Astrocyte (in vitro differentiated cells and primary cell): ENCODE measurements at regions not wholly inside any gene's neighbourhood (a gene's known extent, or its start where the extent isn't known, plus 50 kb on each side); places are given as distances from the start of the nearest gene placed in this dataset.

Experiments used
- DNase-seq: peaks from one replicate; pipeline ENCODE4 v3.0.0-alpha.2; 2010; ENCODE audit warnings: low read depth
- FAIRE-seq: peaks from 2 replicates; lab custom pipeline; 2011; peaks lifted over from hg19 to GRCh38; lab: Jason Lieb, UNC
- H2AFZ ChIP-seq: 2 replicates; pipeline ENCODE4 v1.6.0; 2012; ENCODE audit warnings: low read depth, low read length, inconsistent platforms
- H3K27ac ChIP-seq: 2 replicates; pipeline ENCODE4 v1.5.1; 2011; ENCODE audit warnings: low read depth, low read length, inconsistent platforms
- H3K27me3 ChIP-seq: 2 replicates; pipeline ENCODE4 v1.6.0; 2011; ENCODE audit warnings: low read length, inconsistent platforms; ENCODE audit not compliant: insufficient read depth
- H3K36me3 ChIP-seq: 2 replicates; pipeline ENCODE4 v1.5.1; 2011; ENCODE audit warnings: low read length, inconsistent platforms; ENCODE audit not compliant: insufficient read depth
- H3K4me1 ChIP-seq: 2 replicates; pipeline ENCODE4 v1.5.1; 2011; ENCODE audit warnings: low read length, inconsistent platforms; ENCODE audit not compliant: insufficient read depth
- H3K4me2 ChIP-seq: 2 replicates; pipeline ENCODE4 v1.6.0; 2012; ENCODE audit warnings: low read length, inconsistent platforms
- H3K4me3 ChIP-seq: 2 replicates; pipeline ENCODE4 v1.5.1; 2011; ENCODE audit warnings: low read depth, mild to moderate bottlenecking, low read length, inconsistent platforms; ENCODE audit not compliant: insufficient read depth
- H3K79me2 ChIP-seq: 2 replicates; pipeline ENCODE4 v1.6.0; 2012; ENCODE audit warnings: mild to moderate bottlenecking, low read length, inconsistent platforms; ENCODE audit not compliant: insufficient read depth
- H3K9ac ChIP-seq: 2 replicates; pipeline ENCODE4 v1.6.0; 2012; ENCODE audit warnings: mild to moderate bottlenecking, low read length, inconsistent platforms
- H3K9me3 ChIP-seq: 2 replicates; pipeline ENCODE4 v1.5.1; 2012; ENCODE audit warnings: low read depth, mild to moderate bottlenecking, low read length, inconsistent platforms; ENCODE audit not compliant: insufficient read depth
- H4K20me1 ChIP-seq: 2 replicates; pipeline ENCODE4 v1.6.0; 2012; ENCODE audit warnings: low read length, inconsistent platforms; ENCODE audit not compliant: insufficient read depth
- H3K27ac Mint-ChIP-seq: one replicate; pipeline ENCODE4 v1.8.0; 2021; ENCODE audit warnings: mild to moderate bottlenecking, mixed read lengths; ENCODE audit not compliant: unreplicated experiment
- H3K27me3 Mint-ChIP-seq: one replicate; pipeline ENCODE4 v1.8.0; 2021; ENCODE audit warnings: low read depth, mixed read lengths; ENCODE audit not compliant: unreplicated experiment
- H3K36me3 Mint-ChIP-seq: one replicate; pipeline ENCODE4 v1.8.0; 2021; ENCODE audit warnings: low read depth, mixed read lengths; ENCODE audit not compliant: unreplicated experiment
- H3K4me1 Mint-ChIP-seq: one replicate; pipeline ENCODE4 v1.8.0; 2021; ENCODE audit warnings: low read depth, mixed read lengths; ENCODE audit not compliant: unreplicated experiment
- H3K4me3 Mint-ChIP-seq: one replicate; pipeline ENCODE4 v1.8.0; 2021; ENCODE audit warnings: mild to moderate bottlenecking, moderate library complexity, mixed read lengths; ENCODE audit not compliant: unreplicated experiment
- H3K9me3 Mint-ChIP-seq: one replicate; pipeline ENCODE4 v1.8.0; 2021; ENCODE audit warnings: mild to moderate bottlenecking, mixed read lengths; ENCODE audit not compliant: unreplicated experiment
- EZH2 ChIP-seq: IDR thresholded peaks from 2 replicates; pipeline ENCODE4 v1.6.1; 2012; ENCODE audit warnings: mild to moderate bottlenecking, low read length, inconsistent platforms; ENCODE audit not compliant: insufficient read depth
- TF ChIP-seq, protein P1 (sequence below): IDR thresholded peaks from 2 replicates; pipeline ENCODE4 v1.5.1; 2011; ENCODE audit warnings: low read depth, mild to moderate bottlenecking, inconsistent platforms, low read length, moderate library complexity; ENCODE audit not compliant: insufficient read depth

DNA sequence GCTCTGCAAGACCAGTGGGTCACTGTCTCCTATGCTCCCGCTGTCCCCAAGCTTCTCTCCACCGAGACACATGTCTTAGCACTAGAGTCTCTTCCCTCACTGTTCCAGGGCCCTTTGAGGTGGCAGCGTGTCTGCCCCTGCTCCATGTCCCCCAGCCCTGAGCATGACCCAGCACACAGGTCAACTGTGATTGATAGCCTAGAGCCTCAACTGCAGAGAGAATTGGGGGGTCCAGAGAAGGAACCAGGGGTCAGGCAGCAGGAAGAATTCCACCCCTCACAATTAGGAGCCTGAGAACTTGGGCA, 54.6 kb upstream of the ODC1 start:
- no peak for DNase-seq
- Histone ChIP-seq H3K36me3 (no peaks in the 10 kb centered on the region), H3K9ac (no peak overlapping the region), H3K27ac (no peak overlapping the region), H3K79me2 (no peaks in the 10 kb centered on the region), H4K20me1 (no peaks in the 10 kb centered on the region), H2AFZ (no peak overlapping the region), H3K4me2 (no peak overlapping the region), H3K9me3 (no peaks in the 10 kb centered on the region), H3K4me1 (peaks cover 4% of the 10 kb centered on the region), H3K27me3 (peaks cover 6% of the 10 kb centered on the region), H3K4me3 (no peak overlapping the region)
- H3K36me3 Mint-ChIP-seq, result peaks cover 3% of the 10 kb centered on the region
- peaks cover 33% of the 10 kb centered on the region for H3K27me3 Mint-ChIP-seq
- no peak overlapping the region for H3K27ac Mint-ChIP-seq
- no peak for FAIRE-seq
- no peak overlapping the region for H3K4me3 Mint-ChIP-seq
- H3K4me1 Mint-ChIP-seq, result peaks cover 6% of the 10 kb centered on the region
- H3K9me3 Mint-ChIP-seq, result peaks cover 3% of the 10 kb centered on the region
- TF ChIP-seq, protein P1, sequence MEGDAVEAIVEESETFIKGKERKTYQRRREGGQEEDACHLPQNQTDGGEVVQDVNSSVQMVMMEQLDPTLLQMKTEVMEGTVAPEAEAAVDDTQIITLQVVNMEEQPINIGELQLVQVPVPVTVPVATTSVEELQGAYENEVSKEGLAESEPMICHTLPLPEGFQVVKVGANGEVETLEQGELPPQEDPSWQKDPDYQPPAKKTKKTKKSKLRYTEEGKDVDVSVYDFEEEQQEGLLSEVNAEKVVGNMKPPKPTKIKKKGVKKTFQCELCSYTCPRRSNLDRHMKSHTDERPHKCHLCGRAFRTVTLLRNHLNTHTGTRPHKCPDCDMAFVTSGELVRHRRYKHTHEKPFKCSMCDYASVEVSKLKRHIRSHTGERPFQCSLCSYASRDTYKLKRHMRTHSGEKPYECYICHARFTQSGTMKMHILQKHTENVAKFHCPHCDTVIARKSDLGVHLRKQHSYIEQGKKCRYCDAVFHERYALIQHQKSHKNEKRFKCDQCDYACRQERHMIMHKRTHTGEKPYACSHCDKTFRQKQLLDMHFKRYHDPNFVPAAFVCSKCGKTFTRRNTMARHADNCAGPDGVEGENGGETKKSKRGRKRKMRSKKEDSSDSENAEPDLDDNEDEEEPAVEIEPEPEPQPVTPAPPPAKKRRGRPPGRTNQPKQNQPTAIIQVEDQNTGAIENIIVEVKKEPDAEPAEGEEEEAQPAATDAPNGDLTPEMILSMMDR, result no peak
- no peak for TF ChIP-seq EZH2

DNA sequence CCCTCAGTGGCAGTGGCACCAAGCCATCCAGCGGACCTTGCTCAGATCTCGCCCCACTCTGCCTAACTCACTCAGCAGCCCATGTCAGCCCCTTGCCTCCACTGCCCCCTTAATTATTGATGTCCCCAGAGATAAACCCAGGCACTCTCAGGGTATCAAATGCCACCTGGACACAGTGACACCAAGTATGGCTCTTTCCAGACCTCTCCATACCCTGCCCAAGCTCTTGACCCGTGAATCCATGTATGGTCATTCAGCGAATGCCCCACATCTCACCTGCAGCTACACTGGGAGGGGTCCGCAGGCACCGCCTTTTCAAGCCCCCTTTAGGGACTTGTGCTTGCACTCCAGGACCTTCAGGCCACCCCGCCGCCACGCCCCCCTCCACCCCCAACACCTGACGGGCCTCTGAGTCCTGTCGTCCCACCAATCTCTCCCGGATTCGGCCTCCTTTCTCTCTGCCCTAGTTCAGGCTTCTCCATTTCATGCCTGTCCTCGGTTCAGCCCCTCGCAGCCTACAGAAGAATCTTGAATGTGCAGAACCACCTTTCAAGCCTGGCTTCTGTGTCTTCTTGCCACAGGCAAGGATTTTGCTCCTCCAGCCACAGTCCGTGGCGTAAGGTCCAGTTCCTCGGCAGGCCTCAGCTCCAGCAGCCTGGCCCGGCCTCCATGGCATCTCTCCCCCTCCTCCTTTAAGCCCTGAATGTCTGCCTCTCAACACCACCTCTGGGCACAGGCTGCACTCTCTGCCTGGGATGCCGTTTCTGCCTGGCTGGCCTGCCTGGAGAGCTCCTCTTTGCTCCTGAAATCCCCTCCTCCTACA, 54.1 kb upstream of the ODC1 start:
- no peak overlapping the region for H3K27ac Mint-ChIP-seq
- peaks cover 6% of the 10 kb centered on the region for H3K4me1 Mint-ChIP-seq

More for the DNA sequence above, 54.1 kb upstream of the ODC1 start:
- no peak for TF ChIP-seq EZH2
- TF ChIP-seq, protein P1, result no peak
- H3K27me3 Mint-ChIP-seq, result peaks cover 34% of the 10 kb centered on the region
- DNase-seq (no peak), FAIRE-seq (no peak)
- Histone ChIP-seq H3K27me3 (peaks cover 6% of the 10 kb centered on the region), H3K9ac (no peak overlapping the region), H3K36me3 (no peaks in the 10 kb centered on the region), H4K20me1 (no peaks in the 10 kb centered on the region), H2AFZ (no peak overlapping the region), H3K4me1 (peaks cover 6% of the 10 kb centered on the region), H3K27ac (no peak overlapping the region), H3K9me3 (no peaks in the 10 kb centered on the region), H3K79me2 (no peaks in the 10 kb centered on the region), H3K4me3 (no peak overlapping the region), H3K4me2 (no peak overlapping the region)
- peaks cover 3% of the 10 kb centered on the region for H3K9me3 Mint-ChIP-seq
- H3K36me3 Mint-ChIP-seq, result peaks cover 3% of the 10 kb centered on the region
- H3K4me3 Mint-ChIP-seq, result no peak overlapping the region
